ENCODE measurements at regions not wholly inside any gene's neighbourhood (a gene's known extent, or its start where the extent isn't known, plus 50 kb on each side); places are given as distances from the start of the nearest gene placed in this dataset.
A peak's percentile ranks its signal among the peaks of the same experiment; 100 is the strongest.
"Not testable (repeated sequence)": the region's sequence is repeated elsewhere in the genome, so short reads cannot be mapped to it uniquely, and the experiment has no call there.

DNA sequence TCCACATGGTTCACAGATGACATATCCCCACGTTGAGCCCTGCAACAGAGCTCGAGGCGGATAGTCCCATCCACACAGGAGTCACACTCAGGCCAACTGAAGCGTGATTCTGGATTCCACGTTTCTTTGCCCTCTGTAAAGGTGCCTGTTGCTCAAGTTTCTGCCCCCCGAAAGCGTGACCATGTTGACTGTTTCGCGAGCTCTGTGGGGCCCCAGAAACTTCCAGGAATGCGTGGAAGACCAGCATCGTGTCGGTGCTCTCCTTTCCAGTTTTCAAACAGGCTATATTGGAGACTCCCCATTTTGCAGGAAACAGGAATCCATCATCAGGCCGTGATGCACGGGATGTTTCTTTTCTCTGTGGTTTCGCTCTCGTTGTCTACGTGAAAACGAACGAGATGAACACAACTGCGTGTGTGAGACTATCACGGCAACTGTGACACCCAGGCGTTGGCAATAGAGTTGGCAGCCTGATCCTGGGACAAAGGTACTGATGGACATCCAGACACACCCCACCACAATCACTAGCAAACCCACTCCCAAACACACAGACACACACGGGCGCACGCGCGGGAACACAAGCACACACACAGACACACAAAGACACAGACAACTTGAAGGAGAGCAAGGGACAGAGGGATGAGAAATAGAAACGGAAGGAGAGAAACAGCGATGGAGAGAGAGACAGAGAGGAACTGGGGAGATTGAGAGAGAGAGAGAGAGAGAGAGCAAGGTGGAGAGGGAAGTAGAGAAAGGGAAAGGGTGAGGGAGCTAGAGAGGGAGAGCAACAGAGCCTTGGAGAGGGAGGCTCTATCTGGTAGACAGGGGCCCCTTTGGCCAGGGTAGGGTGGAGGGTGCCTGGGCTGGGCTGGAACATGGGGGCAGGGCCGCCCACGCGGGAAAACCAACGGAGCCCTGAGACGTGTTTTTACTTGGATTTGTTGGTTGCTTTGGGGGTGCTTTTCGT lies 1609.3 kb downstream of the SPATA31A7 start:
- DNase-seq (ENCODE audit: low spot score), result peak; percentile 55

DNA sequence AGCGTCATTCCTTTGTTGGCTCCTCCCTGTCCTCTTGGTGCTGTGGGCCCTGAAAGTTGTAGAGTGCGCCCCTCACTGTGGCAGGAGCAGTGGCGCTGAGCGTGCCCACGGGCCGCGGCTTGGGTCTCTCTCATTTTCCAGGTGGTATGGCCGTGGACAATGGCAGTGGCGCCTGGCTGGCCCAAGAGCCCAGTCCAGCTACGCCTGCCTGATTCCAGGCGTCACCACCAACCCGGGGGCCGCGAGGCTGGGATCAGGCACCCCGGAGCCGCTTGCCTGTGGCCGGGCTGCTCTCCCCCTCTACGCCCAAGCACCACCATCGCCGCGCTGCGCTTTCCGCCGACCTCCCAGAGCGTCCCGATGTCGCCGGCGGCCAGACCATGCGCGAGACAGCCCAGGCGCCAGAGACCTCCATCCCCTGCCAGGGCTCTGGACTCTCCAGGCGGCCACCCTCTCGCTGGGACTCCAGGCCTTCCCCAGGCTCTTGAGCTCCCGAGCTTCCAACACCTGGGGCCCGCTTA lies 1610.1 kb downstream of the SPATA31A7 start:
- peak; percentile 43 for DNase-seq (ENCODE audit: low spot score)

DNA sequence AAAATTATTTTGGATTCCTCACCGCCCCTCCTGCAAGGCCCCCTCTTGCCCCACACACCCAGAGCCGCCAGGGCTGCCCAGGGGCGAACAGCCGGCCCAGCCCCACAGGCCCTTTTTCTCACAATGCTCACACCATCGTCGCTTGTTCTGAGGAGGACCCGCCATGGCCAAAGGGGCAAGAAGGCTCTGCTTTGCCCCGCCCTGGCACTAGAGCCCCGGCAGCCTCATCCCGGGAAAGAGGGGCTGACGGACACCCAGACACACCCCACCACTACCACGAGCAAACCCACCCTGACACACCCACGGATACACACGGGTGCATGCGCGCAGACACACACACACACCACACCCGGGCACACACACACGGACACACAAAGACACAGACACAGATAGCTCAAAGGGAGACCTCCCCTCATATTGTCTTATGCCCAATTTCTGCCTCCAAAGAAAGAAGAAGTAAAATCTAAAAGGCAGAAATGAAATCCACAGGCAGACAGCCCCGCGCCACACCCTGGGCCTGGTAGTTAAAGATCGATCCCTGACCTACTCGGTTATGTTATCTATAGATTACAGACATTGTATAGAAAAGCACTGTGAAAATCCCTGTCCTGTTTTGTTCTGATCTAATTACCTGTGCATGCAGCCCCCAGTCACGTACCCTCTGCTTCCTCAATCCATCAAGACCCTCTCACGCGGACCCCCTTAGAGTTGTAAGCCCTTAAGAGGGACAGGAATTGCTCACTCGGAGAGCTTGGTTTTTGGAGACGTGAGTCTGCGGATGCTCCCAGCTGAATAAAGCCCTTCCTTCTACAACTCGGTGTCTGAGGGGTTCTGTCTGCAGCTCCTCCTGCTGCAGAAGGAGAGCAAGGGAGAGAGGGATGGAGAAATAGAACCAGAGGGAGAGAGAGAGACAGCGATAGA lies 1610.9 kb downstream of the SPATA31A7 start:
- peak; percentile 57 for DNase-seq (ENCODE audit: low spot score)

DNA sequence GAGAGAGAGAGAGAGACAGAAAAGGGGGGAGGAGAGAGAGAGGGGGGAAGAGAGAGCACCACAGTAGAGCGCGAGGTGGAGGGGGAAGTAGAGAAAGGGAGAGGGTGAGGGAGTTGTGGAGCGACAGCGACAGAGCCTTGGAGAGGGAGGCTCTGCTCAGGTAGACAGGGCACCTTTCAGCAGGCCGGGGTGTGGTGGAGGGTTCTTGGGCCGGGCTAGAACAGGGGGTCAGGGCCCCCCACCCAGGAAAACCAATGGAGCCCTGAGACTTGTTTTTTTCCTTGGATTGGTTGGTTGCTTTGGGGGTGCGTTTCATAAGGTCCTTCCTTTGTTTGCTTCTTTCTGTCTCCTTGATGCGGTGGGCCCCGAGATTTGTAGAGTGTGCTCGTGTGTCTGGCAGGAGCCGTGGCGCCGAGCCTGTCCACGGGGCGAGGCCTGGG lies 1611.6 kb downstream of the SPATA31A7 start:
- peak; percentile 79 for DNase-seq (ENCODE audit: low spot score)

DNA sequence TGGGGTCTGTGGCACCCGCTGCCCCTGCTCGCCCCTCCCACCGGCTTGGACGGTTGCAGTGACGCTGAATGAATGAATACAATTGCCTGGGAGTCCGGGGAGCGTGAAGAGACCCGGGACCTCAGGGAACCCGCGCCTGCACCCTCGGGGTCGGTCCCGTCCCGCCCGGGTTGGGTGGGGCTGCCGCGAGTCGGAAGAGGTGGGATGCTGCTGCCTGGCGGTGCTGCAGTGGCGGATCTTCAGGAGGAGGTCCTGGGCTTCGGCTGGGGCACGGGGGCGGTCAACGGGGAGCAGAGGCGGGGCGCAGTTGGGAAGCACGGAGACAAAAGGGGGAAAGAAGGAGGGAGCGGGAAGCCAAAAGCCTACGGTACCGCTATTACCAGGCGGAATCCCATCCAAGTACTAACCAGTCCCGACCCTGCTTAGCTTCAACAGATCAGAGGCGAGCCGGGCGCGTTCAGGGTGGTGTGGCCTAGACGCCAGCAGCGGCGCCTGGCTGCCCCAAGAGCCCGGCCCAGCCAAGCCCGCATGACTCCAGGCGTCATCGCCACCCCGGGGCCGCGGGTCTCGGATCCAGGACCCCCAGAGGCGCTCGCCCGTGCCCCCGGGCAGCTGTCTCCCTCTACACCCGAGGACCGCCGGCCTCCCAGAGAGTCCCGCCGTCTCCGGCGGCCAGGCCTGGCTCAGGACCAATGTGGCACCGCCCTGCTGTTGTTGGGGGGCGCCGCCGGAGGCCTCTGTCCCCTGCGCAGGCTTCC lies 1612.3 kb downstream of the SPATA31A7 start:
- DNase-seq (ENCODE audit: low spot score), result peak; percentile 79

DNA sequence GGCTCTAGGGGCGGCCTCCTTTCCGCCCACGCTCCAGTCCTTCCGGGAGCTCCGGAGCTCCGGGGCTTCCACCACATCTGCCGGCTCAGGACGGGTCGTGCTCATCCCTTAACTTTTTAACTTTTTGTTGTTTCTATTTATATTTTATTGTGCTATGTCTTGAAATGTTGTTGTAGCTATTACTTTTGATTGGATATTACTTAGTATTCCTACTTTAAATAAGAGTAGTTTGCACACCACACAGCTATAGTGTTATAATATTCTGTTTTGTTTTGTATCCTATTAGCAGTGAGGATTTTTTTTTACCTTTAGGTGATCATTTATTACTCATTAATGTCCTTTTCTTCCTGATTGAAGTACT lies 1612.9 kb downstream of the SPATA31A7 start:
- DNase-seq (ENCODE audit: low spot score), result not testable (repeated sequence)

DNA sequence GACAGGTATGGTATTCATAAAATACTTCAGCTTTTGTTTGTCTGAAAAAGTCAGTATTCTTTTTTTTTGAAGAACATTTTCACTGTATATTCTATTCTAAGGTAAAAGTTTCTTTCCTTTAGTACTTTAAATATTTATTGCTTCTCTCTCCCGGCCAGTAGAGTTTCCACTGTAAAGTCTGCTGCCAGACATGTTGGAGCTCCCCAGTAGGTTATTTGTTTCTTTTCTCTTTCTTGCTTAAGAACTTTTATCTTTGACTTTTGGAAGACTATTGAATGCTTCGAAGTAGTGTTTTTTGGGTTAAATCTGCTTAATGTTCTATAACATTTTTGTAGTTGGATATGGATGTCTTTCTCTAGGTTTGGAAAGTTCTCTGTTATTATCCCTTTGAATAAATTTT lies 1613.3 kb downstream of the SPATA31A7 start:
- not testable (repeated sequence) for DNase-seq (ENCODE audit: low spot score)

DNA sequence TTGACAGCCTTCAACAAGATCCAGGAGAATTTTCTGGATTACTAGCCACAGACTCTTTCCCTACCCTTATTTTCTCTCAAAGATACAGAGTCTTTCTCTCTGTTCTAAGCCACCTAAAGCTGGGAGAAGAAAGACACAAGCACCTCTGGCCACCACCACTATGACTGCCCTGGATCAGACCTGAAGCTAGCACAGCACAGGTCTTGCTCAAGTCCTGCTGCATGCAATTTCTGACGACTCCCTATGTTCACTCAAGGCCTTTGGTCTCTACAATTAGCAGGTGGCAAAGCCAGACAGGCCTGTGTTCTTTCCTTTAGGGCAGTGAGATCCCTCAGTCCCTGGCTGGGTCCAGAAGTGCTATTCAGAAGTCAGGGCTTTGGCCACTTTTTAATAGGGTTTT lies 1614.5 kb downstream of the SPATA31A7 start:
- DNase-seq (ENCODE audit: low spot score), result not testable (repeated sequence)

DNA sequence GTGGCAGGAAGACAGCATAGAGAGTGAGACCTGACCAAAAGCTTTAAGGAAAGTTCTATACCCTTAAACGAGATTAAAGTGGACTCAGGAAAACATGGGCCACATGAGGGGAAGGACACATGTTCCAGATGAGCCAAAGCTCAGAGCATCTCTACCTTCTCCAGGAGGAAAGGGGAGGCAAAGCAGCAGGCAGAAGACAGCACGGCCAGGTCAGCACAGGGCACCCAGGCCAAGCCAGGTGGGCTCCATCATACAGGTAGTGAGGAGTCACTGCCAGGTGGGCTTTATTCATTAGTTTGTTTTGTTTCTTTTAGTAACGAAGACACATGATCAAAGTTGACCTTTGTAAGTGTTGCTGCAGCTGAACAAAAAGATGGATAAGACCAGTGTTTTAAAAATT lies 1617.6 kb downstream of the SPATA31A7 start:
- DNase-seq (ENCODE audit: low spot score), result not testable (repeated sequence)

DNA sequence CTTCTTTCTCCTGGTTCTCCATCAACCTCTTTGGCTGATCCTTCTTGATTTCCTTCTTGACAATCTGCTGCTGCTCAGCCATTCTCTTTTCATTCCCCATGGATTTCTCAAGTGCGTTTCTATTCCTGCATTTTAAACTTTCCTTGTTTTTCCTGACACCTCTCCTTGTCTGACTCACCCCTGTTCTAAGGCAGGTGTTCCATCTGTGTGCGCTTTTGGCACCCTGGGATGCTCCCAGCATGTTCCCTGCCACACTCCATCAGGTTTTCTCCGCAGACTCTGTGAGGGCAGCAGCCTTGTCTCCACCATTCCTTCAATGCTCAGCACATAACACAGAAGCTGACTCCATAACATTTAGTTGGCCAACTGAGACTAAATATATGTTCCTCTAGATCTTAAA lies 1618.2 kb downstream of the SPATA31A7 start:
- not testable (repeated sequence) for DNase-seq (ENCODE audit: low spot score)

DNA sequence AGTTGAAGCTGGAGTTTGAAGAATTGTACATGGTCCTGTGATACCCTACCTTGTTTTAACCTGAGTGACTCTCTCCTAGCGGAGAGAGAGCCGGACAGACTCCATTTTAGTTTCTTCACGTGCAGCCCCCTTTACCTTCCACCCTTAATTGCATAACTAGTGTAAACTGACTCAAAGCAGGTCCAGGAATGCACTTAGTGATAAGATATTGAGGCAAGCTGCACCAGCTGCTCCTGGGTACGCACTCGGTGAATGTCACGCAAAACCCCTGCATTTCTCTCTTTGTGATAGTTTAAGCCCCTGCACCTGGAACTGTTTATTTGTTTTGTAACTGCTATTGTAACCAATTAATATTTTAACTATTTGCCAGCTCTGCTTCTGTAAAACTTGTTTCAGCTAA lies 1620.5 kb downstream of the SPATA31A7 start:
- DNase-seq (ENCODE audit: low spot score), result not testable (repeated sequence)

DNA sequence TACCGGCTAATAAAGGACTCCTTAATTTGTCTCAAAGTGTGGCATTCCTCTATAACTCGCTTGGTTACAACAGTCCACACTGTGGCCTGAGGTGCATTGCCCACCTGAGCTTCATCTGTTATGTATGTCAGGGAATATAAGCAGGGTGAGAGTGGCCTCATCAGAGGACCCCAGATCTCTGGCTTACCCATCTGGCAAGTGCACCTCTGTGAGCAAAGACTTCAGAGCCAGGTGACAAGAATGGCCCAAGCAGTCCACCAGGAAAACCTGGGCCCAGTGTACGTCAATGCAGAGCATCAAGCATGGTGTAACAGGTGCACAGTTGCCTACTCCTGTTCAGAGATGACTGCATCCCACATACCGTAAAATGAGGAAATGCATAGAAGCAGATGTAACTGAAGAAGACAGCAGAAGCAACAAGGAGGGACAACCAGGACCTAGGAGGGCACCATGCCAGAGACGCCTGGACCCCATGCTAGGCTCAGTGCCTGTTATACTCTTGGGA lies 1621.0 kb downstream of the SPATA31A7 start:
- not testable (repeated sequence) for DNase-seq (ENCODE audit: low spot score)

DNA sequence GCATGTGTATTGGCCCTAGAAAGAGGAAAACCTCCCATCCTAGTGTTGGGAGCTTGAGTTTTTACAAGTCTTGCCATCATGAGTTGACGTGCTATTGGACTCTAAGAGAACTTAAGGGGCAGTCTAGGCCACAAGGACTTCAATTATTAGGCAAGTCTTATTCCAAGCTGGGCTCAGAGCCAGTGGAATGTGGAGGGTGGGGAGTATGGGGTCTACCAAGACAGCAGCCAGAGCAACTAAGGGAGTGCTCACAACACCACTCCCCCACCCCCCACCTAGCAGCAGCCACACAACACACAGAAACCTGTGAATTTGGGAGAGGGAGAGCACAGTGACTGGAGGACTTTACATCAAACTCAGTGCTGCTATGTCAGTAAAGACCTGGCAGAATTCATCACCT lies 1625.6 kb downstream of the SPATA31A7 start:
- not testable (repeated sequence) for DNase-seq (ENCODE audit: low spot score)

DNA sequence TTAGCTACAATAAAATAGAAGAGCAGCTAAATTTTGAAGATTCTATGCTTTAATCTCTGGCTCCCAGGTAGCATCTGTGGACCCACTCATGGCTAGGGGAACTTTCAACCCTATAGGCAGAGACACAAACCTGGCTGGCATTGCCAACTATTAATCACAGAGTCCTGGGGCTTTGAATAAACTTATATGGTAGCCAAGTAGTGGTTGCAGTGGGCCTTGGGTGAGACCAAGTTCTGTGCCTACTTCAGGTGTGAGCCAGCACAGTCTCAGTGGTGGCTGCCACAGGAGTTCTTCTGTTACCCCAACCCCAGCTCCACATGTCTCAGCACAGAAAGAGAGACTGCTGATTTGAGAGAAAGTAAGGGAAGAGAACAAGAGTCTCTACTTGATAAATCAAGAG lies 1626.5 kb downstream of the SPATA31A7 start:
- DNase-seq (ENCODE audit: low spot score), result not testable (repeated sequence)

DNA sequence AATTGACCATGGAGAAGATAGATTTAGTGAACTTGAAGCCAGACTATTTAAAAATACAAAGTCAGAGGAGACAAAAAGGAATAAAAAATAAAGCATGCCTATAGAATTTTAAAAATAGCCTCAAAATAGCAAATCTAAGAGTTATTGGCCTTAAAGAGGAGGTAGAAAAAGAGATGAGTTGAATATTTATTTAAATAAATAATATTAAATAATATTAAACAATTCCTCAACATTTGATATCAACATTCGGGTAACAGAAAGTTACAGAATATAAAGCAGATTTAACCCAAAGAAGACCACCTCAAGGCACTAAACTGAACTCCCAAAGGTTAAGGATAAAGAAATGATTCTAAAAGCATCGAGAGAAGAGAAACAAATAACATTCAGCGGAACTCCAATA lies 1627.4 kb downstream of the SPATA31A7 start:
- DNase-seq (ENCODE audit: low spot score), result not testable (repeated sequence)

DNA sequence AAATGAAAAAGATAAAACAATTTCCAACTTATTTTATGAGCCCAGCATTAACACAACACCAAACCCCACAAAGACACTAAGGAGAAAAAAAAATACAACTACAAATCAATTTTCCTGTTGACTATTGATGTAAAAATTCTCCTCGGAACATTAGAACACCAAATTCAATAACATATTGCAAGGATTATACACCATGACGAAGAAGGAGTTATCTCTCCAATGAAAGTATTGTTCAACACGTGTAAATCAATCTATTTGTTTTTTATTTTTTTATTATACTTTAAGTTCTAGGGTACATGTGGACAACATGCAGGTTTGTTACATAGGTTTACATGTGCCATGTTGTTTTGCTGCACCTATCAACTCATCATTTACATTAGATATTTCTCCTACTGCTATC lies 1632.3 kb downstream of the SPATA31A7 start:
- not testable (repeated sequence) for DNase-seq (ENCODE audit: low spot score)

DNA sequence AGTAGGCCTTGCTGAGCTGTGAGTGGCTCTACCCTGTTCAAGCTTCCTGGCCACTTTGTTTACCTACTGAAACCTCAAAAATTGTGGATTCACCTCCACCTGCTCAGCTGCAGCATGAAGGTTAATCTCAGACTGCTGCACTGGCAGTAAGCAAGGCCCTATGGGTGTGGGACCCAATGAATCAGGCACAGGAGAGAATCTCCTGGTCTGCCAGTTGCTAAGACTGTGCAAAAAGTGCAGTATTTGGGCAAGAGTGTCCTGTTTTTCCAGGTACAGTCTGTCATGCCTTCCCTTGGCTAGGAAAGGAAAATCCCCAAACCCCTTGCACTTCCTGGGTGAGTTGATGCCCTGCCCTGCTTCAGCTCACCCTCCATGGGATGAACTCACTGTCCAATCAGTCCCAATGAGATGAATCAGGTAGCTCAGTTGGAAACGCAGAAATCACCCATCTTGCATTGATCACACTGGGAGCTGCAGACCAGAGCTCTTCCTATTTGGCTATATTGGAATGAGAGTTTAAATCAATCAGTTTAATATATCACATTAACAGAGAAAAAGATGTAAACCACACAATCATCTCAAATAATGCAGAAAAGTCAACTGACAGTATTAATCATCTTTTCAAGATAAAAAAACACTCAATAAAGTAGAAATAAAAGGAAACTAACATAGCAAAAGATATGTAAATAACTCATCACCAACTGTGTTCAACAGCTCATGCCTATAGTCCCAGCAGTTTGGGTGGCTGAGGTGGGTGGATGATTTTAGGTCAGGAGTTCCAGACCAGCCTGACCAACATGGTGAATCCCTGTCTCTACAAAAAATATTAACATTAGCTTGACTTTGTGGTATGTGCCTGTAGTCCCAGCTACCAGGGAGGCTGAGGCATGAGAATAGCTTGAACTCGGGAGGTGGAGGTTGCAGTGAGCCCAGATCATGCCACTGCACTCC lies 1638.4 kb downstream of the SPATA31A7 start:
- not testable (repeated sequence) for DNase-seq (ENCODE audit: low spot score)

DNA sequence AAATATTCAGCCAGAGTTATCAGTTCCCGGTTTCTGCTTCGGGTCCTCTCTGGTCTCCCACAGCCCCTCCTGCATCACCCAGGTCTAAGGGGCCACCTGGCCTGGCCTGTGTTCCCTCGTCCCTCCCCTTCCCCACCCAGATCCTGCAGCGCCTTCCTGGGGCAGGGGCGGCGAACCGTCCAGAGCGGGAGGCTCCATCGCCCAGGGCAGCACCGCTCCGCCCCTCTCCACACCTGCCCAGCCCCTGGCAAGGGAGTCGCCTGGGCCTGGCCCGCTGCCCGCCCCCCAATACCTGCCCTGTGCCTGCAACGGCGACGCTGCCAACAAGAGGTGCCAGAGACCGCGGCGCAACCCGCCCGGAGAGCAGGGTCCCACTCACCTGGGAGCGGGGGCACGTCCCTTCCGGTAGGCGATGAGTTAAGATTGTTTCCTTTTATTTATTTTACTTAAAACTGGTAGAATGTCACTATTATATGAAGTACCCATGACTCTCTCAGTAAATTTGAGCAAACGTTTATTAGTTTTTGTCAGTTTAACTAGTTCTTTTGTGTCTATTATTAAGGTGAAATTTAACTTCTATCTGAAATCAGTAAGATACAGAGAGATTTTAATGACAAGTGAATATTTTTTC lies 1641.1 kb downstream of the SPATA31A7 start:
- DNase-seq (ENCODE audit: low spot score), result peak; percentile 2

DNA sequence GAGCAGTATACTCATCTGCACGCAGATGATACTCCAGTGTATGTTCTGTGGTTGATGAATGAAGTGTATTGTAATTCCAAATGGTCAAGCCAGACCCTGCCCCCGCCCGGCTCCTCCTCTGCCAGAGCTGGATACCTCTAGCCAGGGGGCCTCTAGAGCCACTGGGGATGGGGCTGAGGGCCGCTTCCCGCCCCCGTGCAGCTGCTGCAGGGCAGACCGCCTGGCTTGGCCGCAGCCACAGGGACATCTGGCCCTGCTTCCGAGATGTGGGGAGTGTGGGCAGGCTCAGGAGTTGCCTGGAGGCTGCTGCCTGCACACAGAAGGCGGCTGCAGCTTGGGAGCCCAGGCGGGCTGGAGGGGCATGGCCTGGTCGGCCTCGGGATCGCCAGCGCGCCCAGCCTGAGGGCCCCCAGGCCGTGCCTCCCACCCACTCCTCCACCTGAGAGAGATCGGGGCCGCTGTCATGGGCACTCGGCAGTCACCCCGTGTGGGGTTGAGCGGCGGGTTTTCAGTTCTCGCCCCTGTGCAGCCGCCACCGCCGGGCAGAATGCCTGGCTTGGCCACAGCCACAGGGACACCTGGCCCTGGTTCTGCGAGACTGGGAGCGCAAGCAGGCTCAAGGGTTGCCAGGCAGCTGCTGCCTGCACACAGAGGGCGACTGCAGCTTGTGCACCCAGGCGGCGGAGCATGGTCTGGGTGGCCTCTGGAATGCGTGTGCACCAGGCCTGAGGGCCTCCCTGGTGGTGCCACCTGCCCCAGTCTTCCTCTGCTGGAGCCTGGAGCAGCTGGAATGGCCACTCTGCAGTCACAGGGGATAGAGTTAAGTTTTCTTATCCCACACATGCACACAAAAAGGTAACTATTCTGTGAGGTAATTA lies 1643.7 kb downstream of the SPATA31A7 start:
- DNase-seq (ENCODE audit: low spot score), result not testable (repeated sequence)
